CD4-positive, alpha-beta T cell treated with Interferon alpha-2 for 1 hour (primary cell): ENCODE measurements at regions not wholly inside any gene's neighbourhood (a gene's known extent, or its start where the extent isn't known, plus 50 kb on each side); places are given as distances from the start of the nearest gene placed in this dataset.

Experiments
- DNase-seq, 2 donors: peaks; one replicate each; pipeline ENCODE4 v3.0.0-alpha.2; 2020 to 2022

GRCh38 chr2:163541943-163542342, 193.9 kb downstream of the FIGN start:
- no peak for DNase-seq

DNA sequence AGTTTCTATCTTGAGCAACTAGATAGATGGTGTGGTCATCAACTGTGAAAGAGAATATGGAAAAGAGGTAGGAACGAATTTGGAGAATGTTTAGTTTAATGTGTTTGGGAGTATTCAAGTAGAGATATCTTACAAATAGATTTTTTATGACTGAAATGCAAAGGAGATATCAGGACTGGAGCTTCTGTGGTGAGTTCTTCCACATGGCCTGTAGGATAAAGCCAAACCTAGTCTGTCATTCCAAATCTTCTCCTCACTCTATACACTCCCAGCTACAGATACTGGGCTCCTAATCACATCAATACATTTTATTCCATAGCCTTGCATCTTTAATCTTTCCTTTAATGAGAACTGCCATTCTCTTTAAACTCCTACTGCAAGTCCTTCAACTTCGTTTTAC, 194.3 kb downstream of the FIGN start:
- DNase-seq, result no peak

GRCh38 chr2:163528640-163529217, 207.1 kb downstream of the FIGN start:
- no peak for DNase-seq

DNA sequence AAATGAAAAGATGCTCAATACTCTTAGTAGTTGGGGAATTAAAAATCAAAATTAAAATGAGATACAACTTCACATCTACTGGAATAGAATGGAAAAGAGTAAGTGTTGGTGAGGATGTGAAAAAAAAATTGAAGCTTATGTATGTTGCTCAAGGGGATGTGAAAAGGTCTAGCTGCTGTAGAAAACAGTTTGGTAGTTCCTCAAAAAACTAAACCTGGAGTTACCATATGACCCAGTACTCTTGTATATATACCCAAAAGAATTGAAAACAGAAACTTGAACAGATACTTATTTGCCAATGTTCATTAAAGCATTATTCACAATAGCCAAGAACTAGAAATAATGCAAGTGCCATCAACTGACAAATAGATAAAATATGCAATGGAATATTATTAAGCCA, 208.4 kb downstream of the FIGN start:
- no peak for DNase-seq

DNA sequence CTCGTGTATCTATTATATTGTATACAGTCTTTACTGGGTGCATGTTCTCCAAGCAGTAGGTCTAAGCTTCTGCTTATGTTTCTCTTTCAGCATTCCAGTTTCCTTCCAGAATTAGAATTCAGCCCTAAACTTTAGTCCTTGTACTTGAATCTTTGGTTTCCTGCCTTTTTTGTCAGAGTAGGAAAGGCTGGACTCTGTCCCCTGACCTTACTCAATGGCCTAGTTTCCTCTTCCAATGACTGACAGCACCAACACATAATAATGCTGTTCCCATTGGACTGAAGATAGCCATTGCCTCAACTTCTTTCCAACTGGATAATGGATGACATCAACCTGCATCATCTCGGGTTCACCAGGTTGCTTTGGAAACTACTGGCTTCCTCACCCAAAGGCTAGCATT, 217.0 kb downstream of the FIGN start:
- DNase-seq, result no peak

DNA sequence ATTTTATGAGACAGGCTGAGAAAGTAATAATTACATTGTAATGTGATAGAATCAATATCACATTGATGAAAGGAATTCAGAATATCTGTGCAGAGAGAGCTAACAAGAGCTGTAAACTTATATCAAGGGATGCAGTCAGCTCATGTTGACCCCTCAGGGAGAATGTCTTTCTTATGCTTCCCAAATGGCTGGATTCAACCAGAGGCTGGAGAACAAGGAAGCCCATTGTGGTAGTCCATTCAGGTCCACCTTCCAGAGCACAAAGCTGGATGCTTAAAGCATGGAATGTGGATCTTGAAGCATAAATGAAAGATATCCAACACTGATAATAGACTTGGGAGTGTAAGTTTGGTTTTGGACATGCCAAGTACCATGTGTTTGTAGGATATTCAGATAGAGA, 220.0 kb downstream of the FIGN start:
- DNase-seq, result no peak

DNA sequence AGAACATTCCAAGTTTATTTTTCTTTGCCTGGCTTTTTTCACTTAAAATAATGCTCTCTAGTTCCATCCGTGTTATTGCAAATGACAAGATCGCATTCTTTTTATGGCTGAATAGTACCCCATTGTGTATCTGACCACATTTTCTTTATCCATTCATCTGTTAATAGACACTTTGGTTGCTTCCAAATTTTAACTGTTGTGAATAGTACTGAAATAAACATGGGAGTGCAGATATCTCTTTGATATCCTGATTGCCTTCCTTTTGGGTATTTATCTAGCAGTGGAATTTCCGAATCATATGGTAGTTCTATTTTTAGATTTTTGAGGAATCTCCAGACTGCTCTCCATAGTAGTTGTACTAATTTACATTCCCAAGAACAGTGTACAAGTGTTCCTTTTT, 230.5 kb downstream of the FIGN start:
- no peak for DNase-seq

GRCh38 chr2:163493359-163494298, 242.2 kb downstream of the FIGN start:
- DNase-seq, result no peak

GRCh38 chr2:163491850-163492249, 244.0 kb downstream of the FIGN start:
- no peak for DNase-seq

DNA sequence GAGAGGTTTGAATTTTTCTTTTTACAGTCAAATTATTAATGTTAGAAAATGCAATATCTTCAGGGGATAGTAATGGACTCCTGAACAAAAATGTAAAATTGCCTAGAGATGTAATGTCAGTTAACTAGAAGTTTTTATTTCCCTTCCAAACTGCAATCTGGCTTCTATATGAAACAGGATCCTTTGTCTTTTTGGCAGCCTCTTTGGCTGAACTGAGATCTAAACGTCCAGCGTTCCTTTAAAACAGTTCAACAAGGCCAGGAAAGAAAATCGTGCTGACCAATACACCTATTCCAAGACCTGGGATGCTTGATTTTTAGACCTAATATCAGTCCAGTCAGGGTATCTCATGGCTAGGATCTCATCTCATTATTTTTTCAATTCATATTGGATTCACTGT, 245.5 kb downstream of the FIGN start:
- no peak for DNase-seq

GRCh38 chr2:163481515-163481914, 254.3 kb downstream of the FIGN start:
- no peak for DNase-seq

DNA sequence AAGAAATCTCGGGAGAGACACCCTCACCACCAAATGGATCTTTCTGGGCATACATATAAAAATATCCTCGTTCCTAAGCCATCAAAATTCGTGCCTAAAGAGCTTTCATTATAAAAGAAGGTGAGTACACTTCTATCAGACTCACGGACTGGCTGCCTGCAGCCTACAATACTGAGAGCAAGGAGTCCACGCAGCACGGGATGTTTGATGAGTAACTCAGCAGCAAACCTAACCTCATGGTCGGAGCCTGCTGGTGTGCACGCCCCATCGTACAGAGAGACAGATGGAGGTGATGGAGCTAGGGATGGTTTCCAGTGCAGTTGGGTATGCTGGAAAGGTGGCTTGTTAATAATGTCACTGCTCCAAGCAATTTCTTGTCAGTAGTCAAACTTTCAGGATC, 256.2 kb downstream of the FIGN start:
- no peak for DNase-seq

DNA sequence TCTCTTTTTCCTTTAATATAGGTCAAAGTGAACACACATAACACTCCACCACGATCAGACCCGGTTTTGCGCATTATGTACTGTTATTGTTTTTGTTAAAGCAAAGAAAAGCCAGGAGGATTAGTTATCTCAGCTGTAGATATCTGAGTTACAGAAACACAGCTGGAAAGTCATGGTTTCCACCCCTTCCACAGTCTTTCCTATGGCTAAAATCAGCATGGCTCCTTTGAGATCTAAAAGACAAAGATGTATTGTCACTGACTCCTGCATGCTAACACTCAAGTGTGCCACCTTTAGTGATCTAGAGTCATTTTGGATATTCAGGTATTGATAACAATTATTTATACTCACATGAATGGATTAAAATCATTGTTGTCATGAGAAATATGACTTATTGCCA, 260.0 kb downstream of the FIGN start:
- no peak for DNase-seq

DNA sequence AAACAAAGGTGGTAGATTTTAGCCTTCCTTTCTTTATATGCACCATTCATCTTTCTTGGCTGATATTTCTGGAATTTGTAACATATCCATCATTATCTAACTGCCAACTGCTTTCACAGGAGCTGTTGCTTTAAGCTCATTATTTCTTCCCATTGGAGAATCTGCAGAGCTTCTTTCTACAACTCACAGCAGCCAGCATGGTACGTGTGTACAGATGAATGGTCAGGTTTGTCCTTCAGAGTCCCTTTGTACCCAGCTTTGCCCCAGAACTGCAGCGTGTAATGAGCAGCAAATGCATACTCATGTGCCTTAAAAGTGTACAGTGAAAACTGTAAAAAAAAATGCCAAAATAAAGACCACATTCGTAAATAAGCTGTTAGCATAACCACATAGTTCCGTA, 260.9 kb downstream of the FIGN start:
- DNase-seq, result no peak

GRCh38 chr2:163474319-163474744, 261.5 kb downstream of the FIGN start:
- DNase-seq, result no peak

GRCh38 chr2:163471947-163472346, 263.9 kb downstream of the FIGN start:
- no peak for DNase-seq

DNA sequence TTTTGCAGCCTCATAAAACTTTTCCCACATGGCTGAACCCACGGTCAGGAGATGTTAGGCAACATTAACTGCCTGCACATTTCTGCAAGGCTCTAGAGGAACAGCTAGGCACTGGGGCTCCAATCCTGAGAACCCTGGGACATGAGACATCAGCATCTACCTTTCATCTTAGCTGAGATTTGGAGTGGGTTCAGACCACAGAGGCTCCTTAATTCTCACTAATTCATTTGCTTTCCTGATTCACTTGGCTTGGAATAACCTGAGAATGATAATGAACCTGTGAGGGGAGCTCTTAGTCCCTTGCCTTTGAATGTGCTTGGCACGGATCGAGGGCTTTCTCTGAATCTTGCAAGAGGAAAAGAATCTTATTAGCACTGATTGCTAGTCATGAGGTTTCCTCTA, 266.2 kb downstream of the FIGN start:
- DNase-seq, result no peak

- no peak for DNase-seq
These were observed 268.6 kb downstream of the FIGN start for GRCh38 chr2:163467251-163467630.

- no peak for DNase-seq
These were observed 269.2 kb downstream of the FIGN start for GRCh38 chr2:163466331-163467250.

GRCh38 chr2:163465440-163465839, 270.4 kb downstream of the FIGN start:
- DNase-seq, result no peak

DNA sequence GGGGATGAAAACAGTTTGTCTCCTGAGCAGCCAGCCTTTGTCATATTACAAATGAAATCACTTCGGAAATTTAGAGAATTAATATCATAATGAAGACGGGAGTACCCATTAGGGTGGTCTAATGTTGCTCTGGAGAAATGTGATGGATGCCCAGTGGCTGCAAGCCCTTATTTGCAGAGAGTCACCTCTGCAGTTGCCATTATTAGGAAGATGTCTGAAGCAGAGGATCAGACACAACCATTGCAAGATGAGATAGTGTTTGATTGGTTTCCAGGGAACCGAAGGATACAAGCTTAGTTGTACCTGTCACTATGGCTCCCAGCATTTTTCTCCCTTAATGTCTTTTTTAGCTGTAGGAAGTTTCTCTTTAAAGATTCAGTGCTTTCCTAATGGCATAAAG, 272.4 kb downstream of the FIGN start:
- no peak for DNase-seq

DNA sequence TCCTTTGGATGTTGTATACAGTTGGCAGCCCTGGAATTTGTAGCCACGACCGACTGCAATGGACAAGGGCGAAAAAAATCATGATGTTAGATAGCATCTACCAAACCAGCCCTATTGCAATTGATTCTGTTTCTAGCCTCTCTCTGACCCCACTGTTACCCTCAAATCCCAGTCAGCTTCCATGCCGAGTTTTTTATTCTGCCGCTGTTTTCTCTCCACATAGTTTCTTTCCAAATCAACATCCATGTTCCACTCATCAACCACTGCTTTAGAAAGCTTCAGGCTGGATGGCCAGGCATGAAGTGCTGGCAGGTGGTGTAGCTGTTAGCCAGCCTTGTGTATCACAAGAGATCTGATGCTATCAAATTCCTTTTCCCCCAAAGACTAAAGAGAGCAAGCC, 272.8 kb downstream of the FIGN start:
- DNase-seq, result no peak

DNA sequence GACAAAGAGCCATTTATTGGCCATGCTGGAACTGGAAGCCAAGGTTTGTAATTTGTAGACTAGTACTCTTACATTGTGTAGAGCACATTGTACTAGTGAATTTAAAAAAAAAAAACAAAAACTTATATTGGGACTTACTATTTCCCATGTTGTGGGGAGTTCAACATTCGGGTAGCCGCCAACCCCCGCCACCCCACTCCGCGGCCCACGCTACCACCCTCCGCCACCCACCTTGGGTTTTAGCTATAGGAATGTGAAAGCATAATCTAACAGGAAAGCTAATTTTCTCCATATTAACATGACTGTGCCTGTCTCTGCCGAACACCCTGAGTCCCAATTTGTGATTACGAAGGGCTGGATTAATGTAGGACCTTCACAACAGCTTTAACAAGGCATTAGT, 275.8 kb downstream of the FIGN start:
- DNase-seq, result no peak
